Tibial nerve (tissue), 4 donors: ENCODE measurements at regions not wholly inside any gene's neighbourhood (a gene's known extent, or its start where the extent isn't known, plus 50 kb on each side); places are given as distances from the start of the nearest gene placed in this dataset.

Experiments
- DNase-seq, 2 donors: peaks; one replicate each; pipeline ENCODE4 v3.0.0-alpha.2; 2019; ENCODE audit warnings: low spot score in 2 of 2
- H3K27ac ChIP-seq, 4 donors: fragments of 200-600 bp; sonication (generic) in 3 of 4; one replicate each; pipeline ENCODE4 v1.5.1; 2017 to 2019; ENCODE audit warnings: mild to moderate bottlenecking in 1 of 4
- H3K27me3 ChIP-seq, 2 donors: fragments of 200-600 bp; sonication (generic) in 1 of 2; one replicate each; pipeline versions ENCODE4 v1.5.1 to v1.6.0; 2017 to 2019
- H3K36me3 ChIP-seq, 3 donors: fragments of 200-600 bp; sonication (generic); one replicate each; pipeline ENCODE4 v1.5.1; 2018 to 2019
- H3K4me1 ChIP-seq, 4 donors: fragments of 200-600 bp; sonication (generic) in 3 of 4; one replicate each; pipeline ENCODE4 v1.5.1; 2017 to 2019
- H3K4me3 ChIP-seq, 4 donors: fragments of 200-600 bp; sonication (generic) in 3 of 4; one replicate each; pipeline ENCODE4 v1.5.1; 2017 to 2019; ENCODE audit warnings: mild to moderate bottlenecking in 1 of 4, moderate library complexity in 1 of 4
- H3K9me3 ChIP-seq, 4 donors: fragments of 200-600 bp; sonication (generic) in 3 of 4; one replicate each; pipeline ENCODE4 v1.5.1; 2017 to 2019
- CTCF ChIP-seq, 5 experiments: fragments of 200-600 bp in 3 of 5; fragments of 450-650 bp in 2 of 5; sonication (generic) in 3 of 5; IDR thresholded peaks; one replicate each; pipeline ENCODE4 v1.5.1; 2016 to 2019; ENCODE audit warnings: antibody characterized with exemption in 5 of 5, mild to moderate bottlenecking in 3 of 5, moderate library complexity in 2 of 5
- EP300 ChIP-seq, 2 donors: sonication (generic); formaldehyde crosslinking; IDR thresholded peaks; one replicate each; pipeline ENCODE4 v1.6.1; 2017; ENCODE audit warnings: antibody characterized with exemption in 2 of 2, mild to moderate bottlenecking in 1 of 2
- POLR2A ChIP-seq, 2 donors: fragments of 450-650 bp; IDR thresholded peaks; one replicate each; pipeline ENCODE4 v1.6.1; 2017; ENCODE audit warnings: antibody characterized with exemption in 2 of 2, mild to moderate bottlenecking in 2 of 2, moderate library complexity in 2 of 2
- WGBS, 2 donors: methylation state at CpG; one replicate each; pipeline ENCODE4 v1.1.5; 2018; 5-methylcytosine and 5-hydroxymethylcytosine counted together

GRCh38 chr2:15731213-15731888 is 139.7 kb downstream of the DDX1 start:
- no peak overlapping the region for H3K4me3 ChIP-seq
- no peaks in the 10 kb centered on the region for H3K36me3 ChIP-seq
- no peak for TF ChIP-seq POLR2A (IDR thresholded peaks at IDR 0.05)
- TF ChIP-seq CTCF (IDR thresholded peaks at IDR 0.05): no peak
- TF ChIP-seq EP300 (IDR thresholded peaks at IDR 0.05): no peak
- peaks cover 0 to 52% (median 3%) of the 10 kb centered on the region in 4 donors for H3K4me1 ChIP-seq
- H3K27me3 ChIP-seq: no peaks in the 10 kb centered on the region
- no peaks in the 10 kb centered on the region for H3K9me3 ChIP-seq
- WGBS, 2 donors: 94% methylated on average over 7 of the region's 7 CpGs
- no peak overlapping the region for H3K27ac ChIP-seq
- no peak for DNase-seq

GRCh38 chr2:15731889-15732271 is 140.2 kb downstream of the DDX1 start:
- DNase-seq: no peak
- Histone ChIP-seq H3K36me3 (no peaks in the 10 kb centered on the region), H3K4me3 (no peak overlapping the region), H3K9me3 (no peaks in the 10 kb centered on the region), H3K4me1 (peaks cover 0 to 52% (median 3%) of the 10 kb centered on the region in 4 donors), H3K27ac (no peak overlapping the region), H3K27me3 (no peaks in the 10 kb centered on the region)
- TF ChIP-seq EP300 (IDR thresholded peaks at IDR 0.05) (no peak), POLR2A (IDR thresholded peaks at IDR 0.05) (no peak), CTCF (IDR thresholded peaks at IDR 0.05) (no peak)
- WGBS, 2 donors: 86 to 97% methylated on average over 1 of the region's 1 CpG

GRCh38 chr2:15732341-15733077 is 140.8 kb downstream of the DDX1 start:
- 70 to 74% methylated on average over 7 of the region's 7 CpGs for WGBS, 2 donors
- Histone ChIP-seq H3K27me3 (no peaks in the 10 kb centered on the region), H3K9me3 (peaks cover 0 to 4% (median 0%) of the 10 kb centered on the region in 4 donors), H3K36me3 (no peaks in the 10 kb centered on the region), H3K4me1 (peaks cover 0 to 52% (median 3%) of the 10 kb centered on the region in 4 donors), H3K4me3 (no peak overlapping the region), H3K27ac (no peak overlapping the region)
- no peak for TF ChIP-seq CTCF (IDR thresholded peaks at IDR 0.05)
- TF ChIP-seq EP300 (IDR thresholded peaks at IDR 0.05): no peak
- TF ChIP-seq POLR2A (IDR thresholded peaks at IDR 0.05): no peak
- DNase-seq: no peak

GRCh38 chr2:15733867-15734673 is 142.4 kb downstream of the DDX1 start:
- Histone ChIP-seq H3K4me3 (no peak overlapping the region), H3K27me3 (no peaks in the 10 kb centered on the region), H3K4me1 (peaks cover 0 to 52% (median 3%) of the 10 kb centered on the region in 4 donors), H3K36me3 (no peaks in the 10 kb centered on the region), H3K9me3 (peaks cover 0 to 9% (median 0%) of the 10 kb centered on the region in 4 donors), H3K27ac (no peak overlapping the region)
- TF ChIP-seq POLR2A (IDR thresholded peaks at IDR 0.05): no peak
- TF ChIP-seq EP300 (IDR thresholded peaks at IDR 0.05): no peak
- TF ChIP-seq CTCF (IDR thresholded peaks at IDR 0.05): no peak
- DNase-seq: no peak
- WGBS, 2 donors: 29 to 31% methylated on average over 11 of the region's 11 CpGs
